ENCODE measurements at regions not wholly inside any gene's neighbourhood (a gene's known extent, or its start where the extent isn't known, plus 50 kb on each side); places are given as distances from the start of the nearest gene placed in this dataset.
A peak's percentile ranks its signal among the peaks of the same experiment; 100 is the strongest.

GRCh38 chr2:194486326-194486725 is 1170.7 kb upstream of the SLC39A10 start (continued):
- TF ChIP-seq ZNF446 (CRISPR knock-in tag; IDR thresholded peaks at IDR 0.05) (no peak), ZFP1 (CRISPR knock-in tag; IDR thresholded peaks at IDR 0.05) (no peak)

GRCh38 chr2:194483041-194483440 is 1174.0 kb upstream of the SLC39A10 start:
- no peak overlapping the region for H3K27ac ChIP-seq (ENCODE audit: extremely low read length, insufficient read depth, low read length)
- no peak for FAIRE-seq
- no peaks in the 10 kb centered on the region for H4K20me1 ChIP-seq (ENCODE audit: insufficient read depth, low read length)
- H3K36me3 ChIP-seq (replicated peaks in 1 of 2; ENCODE audit: control insufficient read depth in 1 of 2, insufficient read depth in 2 of 2, low read length in 2 of 2), result no peaks in the 10 kb centered on the region
- H3K4me3 ChIP-seq (replicated peaks in 1 of 3; ENCODE audit: insufficient read depth in 1 of 3, low read depth in 2 of 3, low read length in 3 of 3), result no peak overlapping the region
- no peaks in the 10 kb centered on the region for H3K9me3 ChIP-seq (ENCODE audit: low read length)
- no peak for DNase-seq (ENCODE audit: low spot score)
- no peak overlapping the region for H3K4me2 ChIP-seq (ENCODE audit: low read depth, low read length)
- no TSS peak for BruUV-seq (replicated peaks)
- in situ Hi-C loops (cut with HindIII; ENCODE audit: extremely low pct_ligation_motif_present, low pct_unique_long_range_greater_than_20kb) (no loop called here), intact Hi-C loops (cut with micrococcal nuclease; ENCODE audit: unreplicated experiment) (no loop called here)
- H2AFZ ChIP-seq (ENCODE audit: low read length), result no peak overlapping the region
- no peaks in the 10 kb centered on the region for H3K79me2 ChIP-seq (ENCODE audit: insufficient read depth, low read length)
- POLR2A ChIA-PET, result no interaction called here
- no peak for TF ChIP-seq ZNF644 (CRISPR knock-in tag; IDR thresholded peaks at IDR 0.05; ENCODE audit: low read depth)
- peak; percentile 76; the same call in 1 of the 2 replicates for TF ChIP-seq CEBPB (IDR thresholded peaks at IDR 0.05; ENCODE audit: borderline replicate concordance, low read depth, low read length)
- H3K27me3 ChIP-seq (ENCODE audit: control insufficient read depth in 1 of 2, insufficient read depth in 2 of 2, low read length in 2 of 2), result no peaks in the 10 kb centered on the region
- H3K4me1 ChIP-seq (ENCODE audit: insufficient read depth, low read length), result no peaks in the 10 kb centered on the region
- H3K9ac ChIP-seq (ENCODE audit: insufficient read depth, low read depth, low read length), result no peak overlapping the region
- CTCF ChIA-PET (ENCODE audit: low intra/inter-chr PET ratio, low total read pairs), result no interaction called here
- WGBS (ENCODE audit: low lambda C conversion rate), result 0% methylated on average over 1 of the region's 1 CpG
- ATAC-seq, result no peak

- Histone ChIP-seq H3K4me3 (replicated peaks in 1 of 3; ENCODE audit: insufficient read depth in 1 of 3, low read depth in 2 of 3, low read length in 3 of 3) (no peak overlapping the region), H3K27ac (ENCODE audit: extremely low read length, insufficient read depth, low read length) (no peak overlapping the region), H3K9ac (ENCODE audit: insufficient read depth, low read depth, low read length) (no peak overlapping the region), H3K36me3 (replicated peaks in 1 of 2; ENCODE audit: control insufficient read depth in 1 of 2, insufficient read depth in 2 of 2, low read length in 2 of 2) (no peaks in the 10 kb centered on the region), H3K9me3 (ENCODE audit: low read length) (no peaks in the 10 kb centered on the region), H3K79me2 (ENCODE audit: insufficient read depth, low read length) (no peaks in the 10 kb centered on the region), H3K4me2 (ENCODE audit: low read depth, low read length) (no peak overlapping the region), H3K27me3 (ENCODE audit: control insufficient read depth in 1 of 2, insufficient read depth in 2 of 2, low read length in 2 of 2) (no peaks in the 10 kb centered on the region; a peak in 1 of 5 replicates), H4K20me1 (ENCODE audit: insufficient read depth, low read length) (no peaks in the 10 kb centered on the region), H3K4me1 (ENCODE audit: insufficient read depth, low read length) (no peaks in the 10 kb centered on the region), H2AFZ (ENCODE audit: low read length) (no peak overlapping the region)
- no peak for DNase-seq (ENCODE audit: low spot score)
- WGBS (ENCODE audit: low lambda C conversion rate), result 1% methylated on average over 3 of the region's 3 CpGs
- CTCF ChIA-PET (ENCODE audit: low intra/inter-chr PET ratio, low total read pairs), result no interaction called here
- TF ChIP-seq RBAK (CRISPR knock-in tag; IDR thresholded peaks at IDR 0.05) (no peak), ZNF672 (CRISPR knock-in tag; IDR thresholded peaks at IDR 0.05) (no peak), ZNF343 (CRISPR knock-in tag; IDR thresholded peaks at IDR 0.05) (no peak), RFXAP (CRISPR knock-in tag; IDR thresholded peaks at IDR 0.05; ENCODE audit: borderline replicate concordance) (no peak), TCF7L2 (IDR thresholded peaks at IDR 0.05; ENCODE audit: low read depth, low read length) (no peak), KLF9 (CRISPR knock-in tag; IDR thresholded peaks at IDR 0.05; ENCODE audit: low read depth) (no peak), CBX2 (IDR thresholded peaks at IDR 0.05; ENCODE audit: low read depth, low read length) (no peak), CBX2 (CRISPR knock-in tag; IDR thresholded peaks at IDR 0.05; ENCODE audit: low read depth) (no peak)
- no peak for ATAC-seq
- in situ Hi-C loops (cut with HindIII; ENCODE audit: extremely low pct_ligation_motif_present, low pct_unique_long_range_greater_than_20kb), result no loop called here
- no peak for FAIRE-seq
- intact Hi-C loops (cut with micrococcal nuclease; ENCODE audit: unreplicated experiment), result no loop called here
- POLR2A ChIA-PET, result no interaction called here
- no TSS peak for BruUV-seq (replicated peaks)
Measured at GRCh38 chr2:194465641-194466040, 1191.4 kb upstream of the SLC39A10 start.
